Smooth muscle cell (in vitro differentiated cells): ENCODE measurements at regions not wholly inside any gene's neighbourhood (a gene's known extent, or its start where the extent isn't known, plus 50 kb on each side); places are given as distances from the start of the nearest gene placed in this dataset.

ENCODE experiments used
- DNase-seq: peaks from one replicate; lab custom pipeline; 2025; ENCODE audit not compliant: unreplicated experiment; lab: John Stamatoyannopoulos, UW
- H2AFZ ChIP-seq: fragments of 200-600 bp; sonication (generic); 2 replicates; pipeline ENCODE4 v1.6.0; 2016; ENCODE audit warnings: antibody characterized with exemption, low read depth, mild to moderate bottlenecking
- H3F3A ChIP-seq: fragments of 200-600 bp; sonication (generic); 2 replicates; pipeline ENCODE4 v1.6.0; 2017; ENCODE audit warnings: antibody characterized with exemption, low read depth
- H3K27ac ChIP-seq: fragments of 200-600 bp; sonication (generic); 2 replicates; pipeline ENCODE4 v1.5.1; 2016; ENCODE audit warnings: low read depth, mild to moderate bottlenecking
- H3K27me3 ChIP-seq: fragments of 200-600 bp; sonication (generic); 2 replicates; pipeline ENCODE4 v1.6.1; 2016; ENCODE audit warnings: low read depth, mild to moderate bottlenecking
- H3K36me3 ChIP-seq: fragments of 200-600 bp; sonication (generic); 2 replicates; pipeline ENCODE4 v1.5.1; 2016; ENCODE audit warnings: low read depth
- H3K4me1 ChIP-seq: fragments of 200-600 bp; sonication (generic); 2 replicates; pipeline ENCODE4 v1.5.1; 2016; ENCODE audit warnings: low read depth
- H3K4me2 ChIP-seq: fragments of 200-600 bp; sonication (generic); 2 replicates; pipeline ENCODE4 v1.6.0; 2016; ENCODE audit warnings: mild to moderate bottlenecking
- H3K4me3 ChIP-seq: fragments of 200-600 bp; sonication (generic); 2 replicates; pipeline ENCODE4 v1.5.1; 2016; ENCODE audit warnings: mild to moderate bottlenecking
- H3K79me2 ChIP-seq: fragments of 200-600 bp; sonication (generic); 2 replicates; pipeline ENCODE4 v1.6.0; 2016; ENCODE audit warnings: low read depth, mild to moderate bottlenecking
- H3K9ac ChIP-seq: fragments of 200-600 bp; sonication (generic); 2 replicates; pipeline ENCODE4 v1.6.0; 2016; ENCODE audit warnings: low read depth
- H3K9me3 ChIP-seq: fragments of 200-600 bp; sonication (generic); replicated peaks from 2 replicates; pipeline ENCODE4 v1.5.1; 2016; ENCODE audit warnings: low read depth
- H4K20me1 ChIP-seq: fragments of 200-600 bp; sonication (generic); 2 replicates; pipeline ENCODE4 v1.6.0; 2016; ENCODE audit warnings: low read depth
- WGBS: methylation state at CpG from one replicate; pipeline ENCODE4 v1.1.7; 2016; ENCODE audit warnings: low lambda C conversion rate; 5-methylcytosine and 5-hydroxymethylcytosine counted together
- TF ChIP-seq, protein P1 (sequence below): fragments of 200-600 bp; sonication (generic); IDR thresholded peaks from 2 replicates; pipeline ENCODE4 v1.5.1; 2017; ENCODE audit warnings: borderline replicate concordance, mild to moderate bottlenecking, antibody characterized with exemption; ENCODE audit not compliant: insufficient read depth, poor library complexity, severe bottlenecking

- Histone ChIP-seq H3K27ac (no peak overlapping the region), H3K79me2 (no peaks in the 10 kb centered on the region), H4K20me1 (no peaks in the 10 kb centered on the region), H2AFZ (no peak overlapping the region), H3K4me1 (no peaks in the 10 kb centered on the region), H3K9me3 (no peaks in the 10 kb centered on the region), H3K9ac (no peak overlapping the region), H3K27me3 (no peaks in the 10 kb centered on the region), H3K36me3 (no peaks in the 10 kb centered on the region), H3K4me3 (no peak overlapping the region), H3F3A (no peaks in the 10 kb centered on the region), H3K4me2 (no peak overlapping the region)
- no peak for DNase-seq
- 45% methylated on average over 1 of the region's 1 CpG for WGBS
- TF ChIP-seq, protein P1, sequence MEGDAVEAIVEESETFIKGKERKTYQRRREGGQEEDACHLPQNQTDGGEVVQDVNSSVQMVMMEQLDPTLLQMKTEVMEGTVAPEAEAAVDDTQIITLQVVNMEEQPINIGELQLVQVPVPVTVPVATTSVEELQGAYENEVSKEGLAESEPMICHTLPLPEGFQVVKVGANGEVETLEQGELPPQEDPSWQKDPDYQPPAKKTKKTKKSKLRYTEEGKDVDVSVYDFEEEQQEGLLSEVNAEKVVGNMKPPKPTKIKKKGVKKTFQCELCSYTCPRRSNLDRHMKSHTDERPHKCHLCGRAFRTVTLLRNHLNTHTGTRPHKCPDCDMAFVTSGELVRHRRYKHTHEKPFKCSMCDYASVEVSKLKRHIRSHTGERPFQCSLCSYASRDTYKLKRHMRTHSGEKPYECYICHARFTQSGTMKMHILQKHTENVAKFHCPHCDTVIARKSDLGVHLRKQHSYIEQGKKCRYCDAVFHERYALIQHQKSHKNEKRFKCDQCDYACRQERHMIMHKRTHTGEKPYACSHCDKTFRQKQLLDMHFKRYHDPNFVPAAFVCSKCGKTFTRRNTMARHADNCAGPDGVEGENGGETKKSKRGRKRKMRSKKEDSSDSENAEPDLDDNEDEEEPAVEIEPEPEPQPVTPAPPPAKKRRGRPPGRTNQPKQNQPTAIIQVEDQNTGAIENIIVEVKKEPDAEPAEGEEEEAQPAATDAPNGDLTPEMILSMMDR = no peak
Observed at GRCh38 chr5:29380029-29380428, 1813.5 kb upstream of the CDH6 start.

DNA sequence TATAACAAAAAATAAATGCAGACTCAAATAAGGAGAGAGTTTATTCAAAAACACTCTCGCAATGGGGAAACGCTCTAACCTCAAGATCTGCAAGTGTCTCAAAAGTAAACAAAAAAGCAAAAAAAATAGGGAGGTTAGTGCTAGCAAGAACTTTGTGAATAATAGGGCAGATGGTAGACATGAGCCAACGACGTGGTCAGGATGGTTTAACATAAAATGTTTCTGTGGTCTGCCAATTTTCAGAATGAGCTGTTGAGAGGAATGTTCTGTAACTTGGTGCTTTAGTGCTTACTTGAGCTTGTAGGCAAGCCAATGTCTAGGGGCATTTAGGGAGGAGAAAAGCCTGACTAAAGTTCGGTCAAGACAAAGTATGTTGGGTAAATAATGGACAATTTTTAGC lies 1813.9 kb upstream of the CDH6 start:
- no peaks in the 10 kb centered on the region for H3K27me3 ChIP-seq
- H3K36me3 ChIP-seq = no peaks in the 10 kb centered on the region
- no peak overlapping the region for H3K9ac ChIP-seq
- 67% methylated on average over 5 of the region's 5 CpGs for WGBS
- no peaks in the 10 kb centered on the region for H3F3A ChIP-seq
- no peak overlapping the region for H3K4me3 ChIP-seq
- H3K79me2 ChIP-seq = no peaks in the 10 kb centered on the region
- no peaks in the 10 kb centered on the region for H3K9me3 ChIP-seq
- H3K4me1 ChIP-seq = no peaks in the 10 kb centered on the region
- H4K20me1 ChIP-seq = no peaks in the 10 kb centered on the region
- no peak for DNase-seq
- no peak overlapping the region for H2AFZ ChIP-seq
- TF ChIP-seq, protein P1 = no peak
- no peak overlapping the region for H3K27ac ChIP-seq
- no peak overlapping the region for H3K4me2 ChIP-seq

DNA sequence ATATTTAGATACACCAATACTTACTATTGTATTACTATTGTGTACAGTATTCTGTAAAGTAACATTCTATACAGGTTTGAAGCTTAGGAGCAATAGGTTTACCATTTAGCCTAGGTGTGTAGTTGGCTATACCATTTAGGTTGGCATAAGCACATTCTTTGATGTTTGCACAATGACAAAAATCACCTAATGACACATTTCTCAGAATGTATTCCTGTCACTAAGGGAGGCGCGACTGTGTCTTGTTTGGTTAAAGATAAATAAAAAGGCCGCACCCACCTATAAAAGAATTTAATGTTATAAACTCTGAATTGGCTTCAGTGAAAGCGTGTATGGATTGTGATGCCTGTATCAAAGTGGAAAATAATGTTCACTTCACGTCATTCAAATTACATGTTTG lies 1815.4 kb upstream of the CDH6 start:
- 75% methylated on average over 5 of the region's 5 CpGs for WGBS
- Histone ChIP-seq H3F3A (no peaks in the 10 kb centered on the region), H4K20me1 (no peaks in the 10 kb centered on the region), H3K27ac (no peak overlapping the region), H3K9ac (no peak overlapping the region), H3K4me2 (no peak overlapping the region), H3K79me2 (no peaks in the 10 kb centered on the region), H3K4me3 (no peak overlapping the region), H3K4me1 (no peaks in the 10 kb centered on the region), H3K36me3 (no peaks in the 10 kb centered on the region), H3K27me3 (no peaks in the 10 kb centered on the region), H2AFZ (no peak overlapping the region), H3K9me3 (no peaks in the 10 kb centered on the region)
- DNase-seq = no peak
- TF ChIP-seq, protein P1 = no peak

- Histone ChIP-seq H4K20me1 (no peaks in the 10 kb centered on the region), H3K4me2 (no peak overlapping the region), H3K36me3 (no peaks in the 10 kb centered on the region), H3K27me3 (no peaks in the 10 kb centered on the region), H3K9ac (no peak overlapping the region), H3K4me3 (no peak overlapping the region), H3F3A (no peaks in the 10 kb centered on the region), H3K79me2 (no peaks in the 10 kb centered on the region), H2AFZ (no peak overlapping the region), H3K9me3 (no peaks in the 10 kb centered on the region), H3K27ac (no peak overlapping the region), H3K4me1 (no peaks in the 10 kb centered on the region)
- TF ChIP-seq, protein P1 = no peak
- no peak for DNase-seq
- 92% methylated on average over 5 of the region's 5 CpGs for WGBS
Observed at GRCh38 chr5:29370248-29370647, 1823.2 kb upstream of the CDH6 start.
